T1000 (cell line): ENCODE measurements at regions not wholly inside any gene's neighbourhood (a gene's known extent, or its start where the extent isn't known, plus 50 kb on each side); places are given as distances from the start of the nearest gene placed in this dataset.
"Not testable (repeated sequence)": the region's sequence is repeated elsewhere in the genome, so short reads cannot be mapped to it uniquely, and the experiment has no call there.

ENCODE experiments used
- DNase-seq: peaks from one replicate; lab custom pipeline; 2025; ENCODE audit warnings: mixed read lengths; lab: John Stamatoyannopoulos, UW

- no peak for DNase-seq
Observed at GRCh38 chr4:79551555-79551954, 143.5 kb upstream of the GK2 start.

- no peak for DNase-seq
Observed at GRCh38 chr4:79547851-79548250, 139.8 kb upstream of the GK2 start.

GRCh38 chr4:79545292-79545691 is 137.3 kb upstream of the GK2 start:
- DNase-seq, result not testable (repeated sequence)

DNA sequence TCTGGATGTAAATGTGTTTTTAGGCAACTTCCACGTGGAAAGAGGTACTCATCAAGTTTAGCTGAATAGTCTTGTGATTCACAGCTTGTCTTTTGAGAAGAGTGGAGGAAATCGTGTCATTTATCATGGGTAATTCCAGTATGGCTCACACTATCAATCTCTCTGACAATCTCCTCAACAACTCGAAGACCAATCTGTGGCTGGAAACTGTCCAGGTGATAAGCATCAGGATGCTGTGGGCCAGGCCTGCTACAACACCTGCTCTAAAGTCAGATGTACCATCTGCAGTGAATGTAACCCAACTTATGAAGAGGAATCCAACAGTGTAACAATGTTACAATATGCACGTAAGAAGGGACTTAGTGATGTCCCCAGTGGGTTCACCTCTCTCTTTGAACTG is 132.1 kb upstream of the GK2 start:
- DNase-seq, result no peak

DNA sequence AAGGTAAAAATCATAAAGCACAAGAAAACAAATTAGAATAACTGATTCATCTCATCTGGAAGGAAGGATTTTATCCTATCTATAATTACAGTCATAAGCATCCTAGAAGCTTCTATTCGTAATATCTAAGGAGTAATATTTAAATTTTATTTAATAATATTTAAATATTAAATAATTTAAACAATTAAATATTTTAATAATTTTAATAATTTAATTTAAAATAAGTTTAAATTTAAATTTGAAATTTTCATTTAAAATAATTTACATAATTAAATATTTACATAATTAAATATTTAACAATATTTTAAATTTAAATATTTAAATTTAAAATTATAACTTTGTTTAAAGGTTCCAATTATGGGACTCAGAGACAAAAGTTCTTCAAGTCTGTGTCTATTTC is 127.5 kb upstream of the GK2 start:
- DNase-seq, result no peak

DNA sequence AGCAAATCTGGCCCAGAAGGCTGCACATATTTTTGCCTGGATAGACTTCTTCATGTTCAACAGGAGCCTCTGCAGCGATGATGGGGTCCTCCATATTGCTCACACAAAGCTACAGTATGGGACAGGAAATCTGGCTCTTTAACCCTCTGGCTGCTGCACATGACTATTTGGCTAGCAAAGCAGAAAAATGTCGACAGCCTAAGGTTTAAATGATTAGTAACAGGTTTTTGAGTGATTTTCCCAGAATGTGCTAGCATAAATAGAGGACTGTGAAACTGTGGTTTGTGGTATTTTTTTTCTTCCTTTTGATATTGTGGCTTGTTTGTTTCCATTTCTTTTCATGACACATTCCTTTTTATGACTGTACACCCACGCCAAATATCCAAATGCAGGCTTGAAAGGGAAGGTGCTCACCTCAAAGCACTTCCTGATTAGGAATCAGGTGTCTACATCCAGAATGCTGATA is 120.2 kb upstream of the GK2 start:
- no peak for DNase-seq

DNA sequence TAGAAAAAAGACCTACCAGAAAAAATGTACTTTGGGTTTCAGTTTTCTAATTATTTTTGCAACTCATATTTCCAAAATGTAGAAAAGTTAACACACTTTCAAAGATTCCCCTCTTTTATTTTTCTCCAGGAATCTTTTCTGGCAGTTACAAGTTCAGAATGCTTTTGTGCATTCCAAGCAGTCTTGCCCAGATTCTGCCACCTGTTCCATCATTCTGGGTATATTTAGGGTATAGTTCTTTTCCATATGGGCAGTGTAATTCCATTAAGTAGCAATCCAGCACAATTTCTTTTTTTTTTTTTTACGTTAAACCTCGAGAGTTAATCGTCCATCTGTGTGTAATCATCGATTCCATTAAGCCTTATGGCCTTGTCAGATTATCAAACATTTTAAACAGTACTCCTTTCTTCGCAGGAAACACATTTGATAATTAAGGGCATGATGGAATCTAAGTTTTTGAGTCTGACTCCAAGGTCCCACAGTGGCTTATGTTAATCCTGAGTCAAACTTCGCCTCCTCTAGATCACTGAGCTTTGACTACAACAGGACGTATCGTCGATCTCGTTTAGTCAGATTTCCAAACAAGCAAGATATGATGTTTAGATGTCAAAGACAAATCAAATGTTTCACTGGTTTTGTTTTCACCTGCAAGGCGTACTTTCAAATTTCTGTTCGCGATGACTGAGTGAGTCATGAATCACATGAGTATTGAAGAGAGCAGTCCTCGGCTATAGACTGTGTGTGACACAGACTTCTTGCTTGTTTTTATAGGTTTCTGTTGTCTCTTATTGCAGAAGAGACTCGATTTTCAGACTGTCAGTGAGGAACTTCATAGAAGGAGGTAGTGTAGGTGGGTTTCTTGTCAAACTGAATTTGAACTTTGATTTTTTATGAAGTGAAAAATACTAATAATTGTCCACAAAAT is 118.9 kb upstream of the GK2 start:
- no peak for DNase-seq

GRCh38 chr4:79516114-79516513 is 108.1 kb upstream of the GK2 start:
- DNase-seq, result no peak

DNA sequence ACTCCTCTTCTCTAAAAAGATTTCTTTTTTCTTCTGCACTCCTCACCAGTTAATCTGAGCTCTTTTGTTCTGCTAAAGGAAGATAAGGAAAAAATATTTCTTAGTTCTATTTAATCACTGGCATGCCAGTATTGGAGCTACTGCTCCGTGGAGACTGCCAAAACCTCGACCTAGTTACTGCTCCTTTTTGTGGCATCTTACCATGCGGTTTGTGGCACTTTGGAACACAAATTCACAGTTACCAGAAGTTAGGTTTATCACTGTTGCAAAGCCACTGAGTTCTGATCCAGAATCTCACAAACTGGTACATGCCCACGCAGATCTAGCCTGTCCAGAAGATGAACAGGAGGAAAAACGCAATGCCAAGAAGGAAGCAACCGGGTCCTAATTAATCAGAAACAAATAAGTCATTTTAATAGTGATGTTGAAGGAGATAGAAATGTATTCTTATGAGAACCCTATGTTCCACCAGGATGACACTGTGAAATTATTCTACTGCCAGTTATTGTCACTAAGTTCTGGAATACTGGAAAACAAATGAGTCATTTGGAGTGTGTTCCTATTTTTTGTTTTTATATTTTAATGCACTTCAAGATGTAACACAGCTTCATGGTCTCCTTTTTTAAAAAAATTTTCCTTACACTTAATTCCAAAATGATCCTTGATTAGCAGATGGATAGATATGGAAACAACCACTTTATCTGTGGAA is 106.7 kb upstream of the GK2 start:
- DNase-seq, result no peak

DNA sequence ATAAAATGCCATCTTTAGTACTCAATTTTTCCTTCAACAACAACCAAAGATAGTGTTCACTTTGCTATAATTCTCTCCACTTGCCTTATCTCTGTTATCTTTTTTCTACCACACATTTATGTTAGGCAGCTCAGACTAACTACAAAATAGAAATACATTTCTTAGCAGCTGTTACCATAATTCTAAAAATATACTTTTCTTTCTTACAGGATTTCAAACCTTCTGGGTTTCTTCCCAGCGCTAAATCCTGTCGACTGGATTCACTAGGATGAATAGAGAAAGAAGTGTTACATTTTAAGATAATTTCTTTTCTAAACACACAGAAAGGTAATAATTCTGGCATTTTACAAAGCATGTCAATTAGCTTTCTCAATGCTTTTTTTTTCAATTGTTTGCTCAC is 105.5 kb upstream of the GK2 start:
- DNase-seq, result no peak

- no peak for DNase-seq
Observed at GRCh38 chr4:79512363-79512762, 104.3 kb upstream of the GK2 start.

- no peak for DNase-seq
Observed at GRCh38 chr4:79502081-79502480, 94.1 kb upstream of the GK2 start.

DNA sequence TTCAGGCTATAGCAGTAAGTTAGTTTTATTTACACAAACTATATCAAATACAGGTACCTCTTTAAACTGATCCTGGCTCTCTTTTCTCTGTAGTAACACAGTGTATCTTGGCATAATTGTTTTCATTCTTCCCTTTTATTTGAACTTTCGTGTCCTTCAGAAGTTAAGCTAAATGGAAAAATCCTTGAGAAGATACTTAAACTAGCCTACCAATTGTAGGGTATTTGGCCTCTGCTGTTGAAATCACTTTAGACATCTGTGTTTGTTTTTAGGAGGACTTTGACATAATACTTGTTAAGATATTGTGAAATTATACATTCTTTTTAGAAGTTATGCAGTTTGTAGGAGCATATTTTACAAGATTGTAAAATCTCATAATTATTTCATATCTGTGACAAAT is 90.3 kb upstream of the GK2 start:
- no peak for DNase-seq

DNA sequence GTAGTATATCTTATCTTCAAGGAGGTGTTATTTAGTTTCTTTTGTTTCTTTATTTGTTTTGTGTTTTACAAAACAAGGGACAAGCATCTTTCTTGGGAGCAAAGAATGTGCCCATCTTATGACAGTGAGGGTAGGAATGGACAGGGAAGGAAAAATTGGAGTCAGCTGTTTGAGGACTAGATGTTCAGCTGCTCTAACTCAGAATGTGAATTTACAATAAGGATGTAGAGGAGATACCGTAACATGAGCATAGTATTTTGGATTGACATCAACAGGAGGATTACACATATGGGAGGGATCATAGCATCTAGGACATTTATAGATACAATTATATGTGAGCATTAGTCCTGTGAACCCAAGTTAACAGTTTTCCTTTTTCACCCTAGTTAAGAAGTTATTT is 89.0 kb upstream of the GK2 start:
- DNase-seq, result no peak

DNA sequence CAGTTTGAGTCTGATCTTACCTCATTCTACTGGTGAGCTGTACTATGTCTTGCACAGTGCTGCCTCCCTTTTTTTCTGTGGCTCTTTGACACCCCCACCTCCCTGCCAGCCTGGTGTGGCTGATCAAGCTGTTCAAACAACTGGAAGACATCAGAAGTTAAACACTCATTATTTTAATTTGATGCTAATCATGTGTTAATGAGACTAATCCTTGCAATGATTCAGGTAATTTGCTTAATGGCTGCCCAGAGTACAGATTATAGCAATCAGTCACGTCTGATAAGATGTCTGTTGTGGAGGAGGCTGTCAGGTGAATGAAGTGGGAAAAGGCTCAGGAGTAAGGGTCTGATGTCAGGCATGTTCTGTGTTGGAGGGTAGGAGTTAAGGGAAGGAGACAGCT is 87.4 kb upstream of the GK2 start:
- DNase-seq, result no peak

DNA sequence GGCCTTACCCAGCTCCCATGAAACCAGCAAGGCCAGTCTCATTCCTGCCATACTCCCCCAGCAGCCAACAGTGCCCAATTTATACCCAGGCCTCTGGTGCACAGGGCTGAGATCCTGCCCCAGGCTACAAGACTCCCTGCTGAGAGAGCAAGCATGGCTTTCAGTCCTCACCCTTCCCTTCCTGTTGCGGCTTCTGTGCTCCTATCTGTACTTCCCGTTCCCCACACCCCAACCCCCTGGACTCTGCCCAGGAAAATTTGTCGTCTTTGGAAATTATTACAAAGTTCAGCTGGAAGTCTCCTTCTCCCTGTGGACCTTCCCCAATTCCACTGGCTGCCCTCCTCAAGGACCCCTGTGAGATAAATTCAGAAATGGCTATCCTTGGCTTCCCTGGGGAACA is 84.1 kb upstream of the GK2 start:
- DNase-seq, result no peak

DNA sequence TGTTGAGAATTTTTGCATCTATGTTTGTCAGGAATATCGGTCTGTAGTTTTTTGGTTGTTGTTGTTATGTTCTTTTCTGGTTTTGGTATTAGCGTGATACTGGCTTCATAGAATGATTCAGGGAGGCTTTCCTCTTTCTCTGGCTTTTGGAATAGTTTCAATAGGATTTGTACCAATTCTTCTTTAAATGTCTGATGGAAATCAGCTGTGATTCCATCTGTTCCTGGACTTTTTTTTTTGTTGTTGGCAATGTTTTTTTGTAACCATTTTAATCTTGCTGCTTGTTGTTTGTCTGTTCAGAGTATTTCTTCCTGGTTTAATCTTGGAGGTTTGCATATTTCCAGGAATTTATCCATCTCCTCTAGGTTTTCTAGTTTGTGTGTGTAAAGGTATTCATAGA is 81.5 kb upstream of the GK2 start:
- no peak for DNase-seq

- no peak for DNase-seq
Observed at GRCh38 chr4:79476196-79476595, 68.2 kb upstream of the GK2 start.

DNA sequence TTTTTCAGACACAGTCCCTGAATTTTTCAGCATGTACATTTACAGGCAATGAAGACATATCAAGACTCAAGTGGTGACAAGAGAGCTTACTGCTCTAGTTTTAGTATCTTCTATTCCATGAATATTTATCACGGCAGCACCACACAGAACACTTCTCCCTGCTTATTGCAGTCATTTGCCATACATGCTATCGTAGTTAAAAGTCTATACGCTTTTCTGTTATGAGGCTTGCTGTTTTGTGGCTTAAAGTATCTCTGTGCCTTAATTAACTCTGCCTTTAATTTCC is 65.4 kb upstream of the GK2 start:
- DNase-seq, result no peak

- DNase-seq, result no peak
Observed at GRCh38 chr4:79472693-79473438, 64.8 kb upstream of the GK2 start.

DNA sequence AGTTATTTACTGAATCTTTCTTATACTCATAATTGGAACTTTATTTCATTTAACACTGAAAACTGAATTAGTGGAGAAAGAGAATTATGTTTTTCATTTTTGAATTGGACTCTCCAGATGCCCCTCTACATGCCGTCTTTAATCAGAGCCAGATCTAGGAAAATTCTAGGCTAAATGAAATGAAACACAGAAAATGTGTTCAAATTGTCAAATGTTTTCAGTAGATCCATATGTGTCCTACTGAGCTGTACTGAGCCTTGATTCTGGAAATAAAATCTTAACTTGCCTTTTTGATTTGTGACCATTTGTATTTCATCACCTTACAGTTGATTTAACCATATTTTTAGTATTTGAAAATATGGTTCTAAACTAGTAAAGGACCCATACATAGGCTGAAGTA is 64.0 kb upstream of the GK2 start:
- no peak for DNase-seq

DNA sequence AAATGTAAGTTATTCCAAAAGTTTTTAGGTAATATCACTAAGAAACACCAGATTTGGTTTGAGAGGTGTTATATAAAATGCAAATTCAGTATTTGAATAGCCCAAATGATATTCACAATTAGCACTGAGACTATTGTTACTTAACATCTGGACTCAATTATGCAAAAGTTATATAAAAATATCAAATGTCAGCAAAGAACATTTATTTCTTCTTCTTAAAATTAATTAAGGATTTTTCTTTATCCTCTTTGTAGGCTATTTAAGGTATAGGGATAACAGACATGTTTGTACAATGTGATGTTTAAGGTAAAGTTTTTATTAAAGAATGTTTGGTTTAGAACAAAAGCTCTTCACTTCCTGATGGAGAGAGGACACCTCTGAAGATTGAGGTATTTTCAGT is 63.3 kb upstream of the GK2 start:
- DNase-seq, result no peak
